ENCODE measurements at regions not wholly inside any gene's neighbourhood (a gene's known extent, or its start where the extent isn't known, plus 50 kb on each side); places are given as distances from the start of the nearest gene placed in this dataset.
"Not testable (repeated sequence)": the region's sequence is repeated elsewhere in the genome, so short reads cannot be mapped to it uniquely, and the experiment has no call there.

- DNase-seq (ENCODE audit: low spot score) (no peak), ATAC-seq (ENCODE audit: insufficient number of reproducible peaks, low FRiP score, low read depth) (no peak)
- Histone ChIP-seq H3K27me3 (replicated peaks; ENCODE audit: insufficient read depth) (no peaks in the 10 kb centered on the region), H3K36me3 (no peaks in the 10 kb centered on the region), H3K4me3 (no peak overlapping the region), H3K27ac (no peak overlapping the region), H3K4me1 (ENCODE audit: control insufficient read depth in 1 of 2, low read depth in 2 of 2) (no peaks in the 10 kb centered on the region), H3K9me3 (no peaks in the 10 kb centered on the region)
- TF ChIP-seq CTCF (IDR thresholded peaks at IDR 0.05): no peak
These were observed 444.8 kb upstream of the GRM7 start for GRCh38 chr3:6416049-6416661.

DNA sequence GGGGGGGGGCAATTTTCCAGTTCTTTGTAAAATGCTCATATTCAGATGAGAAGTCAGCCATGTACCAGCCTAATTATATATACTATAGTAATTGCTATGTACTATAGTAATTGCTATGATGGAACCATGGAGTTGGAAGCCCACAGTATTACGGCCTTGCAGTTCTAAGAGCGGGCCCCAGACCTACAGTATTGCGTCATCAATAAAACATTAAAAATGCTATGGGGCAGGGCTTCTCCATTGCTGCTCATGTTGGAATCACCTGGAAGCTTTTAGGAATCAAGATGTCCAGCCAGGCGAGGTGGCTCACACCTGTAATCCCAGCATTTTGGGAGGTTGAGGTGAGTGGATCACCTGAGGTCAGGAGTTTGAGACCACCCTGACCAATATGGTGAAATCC, 443.7 kb upstream of the GRM7 start:
- no peak overlapping the region for H3K27ac ChIP-seq
- no peak for DNase-seq (ENCODE audit: low spot score)
- H3K4me3 ChIP-seq: no peak overlapping the region
- no peak for TF ChIP-seq CTCF (IDR thresholded peaks at IDR 0.05)
- no peaks in the 10 kb centered on the region for H3K36me3 ChIP-seq
- H3K27me3 ChIP-seq (replicated peaks; ENCODE audit: insufficient read depth): no peaks in the 10 kb centered on the region
- H3K9me3 ChIP-seq: no peaks in the 10 kb centered on the region
- ATAC-seq (ENCODE audit: insufficient number of reproducible peaks, low FRiP score, low read depth): no peak
- no peaks in the 10 kb centered on the region for H3K4me1 ChIP-seq (ENCODE audit: control insufficient read depth in 1 of 2, low read depth in 2 of 2)

GRCh38 chr3:6418485-6418884, 442.4 kb upstream of the GRM7 start:
- H3K9me3 ChIP-seq: no peaks in the 10 kb centered on the region
- no peak for DNase-seq (ENCODE audit: low spot score)
- H3K4me3 ChIP-seq: no peak overlapping the region
- no peaks in the 10 kb centered on the region for H3K4me1 ChIP-seq (ENCODE audit: control insufficient read depth in 1 of 2, low read depth in 2 of 2)
- H3K36me3 ChIP-seq: no peaks in the 10 kb centered on the region
- no peak for ATAC-seq (ENCODE audit: insufficient number of reproducible peaks, low FRiP score, low read depth)
- H3K27ac ChIP-seq: no peak overlapping the region
- no peak for TF ChIP-seq CTCF (IDR thresholded peaks at IDR 0.05)
- no peaks in the 10 kb centered on the region for H3K27me3 ChIP-seq (replicated peaks; ENCODE audit: insufficient read depth)

GRCh38 chr3:6421666-6422445, 439.1 kb upstream of the GRM7 start:
- H3K9me3 ChIP-seq: no peaks in the 10 kb centered on the region
- no peak overlapping the region for H3K27ac ChIP-seq
- no peaks in the 10 kb centered on the region for H3K36me3 ChIP-seq
- TF ChIP-seq CTCF (IDR thresholded peaks at IDR 0.05): no peak
- DNase-seq (ENCODE audit: low spot score) (no peak), ATAC-seq (ENCODE audit: insufficient number of reproducible peaks, low FRiP score, low read depth) (no peak)
- H3K27me3 ChIP-seq (replicated peaks; ENCODE audit: insufficient read depth): no peaks in the 10 kb centered on the region
- H3K4me3 ChIP-seq: no peak overlapping the region
- H3K4me1 ChIP-seq (ENCODE audit: control insufficient read depth in 1 of 2, low read depth in 2 of 2): no peaks in the 10 kb centered on the region

DNA sequence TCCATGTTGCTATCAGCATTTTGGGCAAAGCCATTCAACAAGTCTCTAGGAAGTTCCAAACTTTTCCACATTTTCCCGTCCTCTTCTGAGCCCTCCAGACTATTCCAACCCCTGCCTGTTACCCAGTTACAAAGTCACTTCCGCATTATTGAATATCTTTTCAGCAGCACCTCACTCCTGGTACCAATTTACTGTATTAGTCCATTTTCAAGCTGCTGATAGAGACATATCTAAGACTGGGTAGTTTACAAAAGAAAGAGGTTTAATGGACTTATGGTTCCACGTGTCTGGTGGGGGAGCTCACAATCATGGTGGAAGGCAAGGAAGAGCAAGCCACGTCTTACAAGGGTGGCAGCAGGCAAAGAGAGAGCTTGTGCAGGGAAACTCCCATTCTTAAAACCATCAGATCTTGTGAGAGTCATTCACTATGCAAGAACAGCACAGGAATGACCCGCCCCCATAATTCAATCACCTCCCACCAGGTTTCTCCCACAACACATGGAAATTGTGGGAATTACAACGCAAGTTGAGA, 435.6 kb upstream of the GRM7 start:
- DNase-seq (ENCODE audit: low spot score): no peak
- no peaks in the 10 kb centered on the region for H3K36me3 ChIP-seq
- TF ChIP-seq CTCF (IDR thresholded peaks at IDR 0.05): no peak
- ATAC-seq (ENCODE audit: insufficient number of reproducible peaks, low FRiP score, low read depth): no peak
- H3K4me3 ChIP-seq: no peak overlapping the region
- H3K27ac ChIP-seq: no peak overlapping the region
- no peaks in the 10 kb centered on the region for H3K4me1 ChIP-seq (ENCODE audit: control insufficient read depth in 1 of 2, low read depth in 2 of 2)
- H3K27me3 ChIP-seq (replicated peaks; ENCODE audit: insufficient read depth): no peaks in the 10 kb centered on the region
- no peaks in the 10 kb centered on the region for H3K9me3 ChIP-seq

DNA sequence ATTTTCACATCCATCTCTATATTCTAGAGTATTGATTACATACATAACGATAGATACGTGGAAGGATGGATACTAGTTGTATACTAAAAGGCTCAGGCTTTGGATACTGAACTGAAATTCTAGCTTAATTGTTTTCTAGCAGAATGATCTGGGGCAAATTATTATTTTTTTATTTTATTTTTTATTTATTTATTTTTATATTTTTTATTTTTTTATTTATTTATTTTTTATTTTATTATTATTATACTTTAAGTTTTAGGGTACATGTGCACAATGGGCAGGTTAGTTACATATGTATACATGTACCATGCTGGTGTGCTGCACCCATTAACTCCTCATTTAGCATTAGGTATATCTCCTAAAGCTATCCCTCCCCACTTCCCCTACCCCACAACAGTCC, 432.6 kb upstream of the GRM7 start:
- ATAC-seq (ENCODE audit: insufficient number of reproducible peaks, low FRiP score, low read depth); H3K9me3 ChIP-seq; H3K27me3 ChIP-seq (replicated peaks; ENCODE audit: insufficient read depth); DNase-seq (ENCODE audit: low spot score); H3K27ac ChIP-seq; H3K4me1 ChIP-seq (ENCODE audit: control insufficient read depth in 1 of 2, low read depth in 2 of 2); H3K4me3 ChIP-seq; H3K36me3 ChIP-seq: not testable (repeated sequence)
